Occipital lobe (tissue), 1 donor: ENCODE measurements at regions not wholly inside any gene's neighbourhood (a gene's known extent, or its start where the extent isn't known, plus 50 kb on each side); places are given as distances from the start of the nearest gene placed in this dataset.
"Not testable (repeated sequence)": the region's sequence is repeated elsewhere in the genome, so short reads cannot be mapped to it uniquely, and the experiment has no call there.

Experiments
- DNase-seq: peaks from one replicate; lab custom pipeline; 2025; lab: John Stamatoyannopoulos, UW

GRCh38 chr6:144909753-144910285 is 624.7 kb downstream of the UTRN start:
- DNase-seq, result no peak

GRCh38 chr6:144911322-144911721 is 626.2 kb downstream of the UTRN start:
- DNase-seq, result no peak

- DNase-seq, result no peak
These were observed 627.3 kb downstream of the UTRN start for GRCh38 chr6:144912474-144912873.

GRCh38 chr6:144918073-144918472 is 632.9 kb downstream of the UTRN start:
- DNase-seq, result no peak

GRCh38 chr6:144919560-144919959 is 634.4 kb downstream of the UTRN start:
- no peak for DNase-seq

GRCh38 chr6:144920391-144920961 is 635.3 kb downstream of the UTRN start:
- DNase-seq, result no peak

GRCh38 chr6:144921206-144921975 is 636.3 kb downstream of the UTRN start:
- DNase-seq, result no peak

GRCh38 chr6:144922120-144922722 is 637.1 kb downstream of the UTRN start:
- peak; percentile 22 for DNase-seq

- not testable (repeated sequence) for DNase-seq
These were observed 637.8 kb downstream of the UTRN start for GRCh38 chr6:144922771-144923490.

GRCh38 chr6:144923491-144923787 is 638.3 kb downstream of the UTRN start:
- not testable (repeated sequence) for DNase-seq

- DNase-seq, result no peak
These were observed 643.7 kb downstream of the UTRN start for GRCh38 chr6:144928847-144929246.

- DNase-seq, result no peak
These were observed 644.1 kb downstream of the UTRN start for GRCh38 chr6:144929262-144929661.

- no peak for DNase-seq
These were observed 646.3 kb downstream of the UTRN start for GRCh38 chr6:144931172-144932035.

- DNase-seq, result no peak
These were observed 647.5 kb downstream of the UTRN start for GRCh38 chr6:144932621-144933020.

- no peak for DNase-seq
These were observed 650.0 kb downstream of the UTRN start for GRCh38 chr6:144935181-144935580.

- no peak for DNase-seq
These were observed 650.5 kb downstream of the UTRN start for GRCh38 chr6:144935661-144936060.

GRCh38 chr6:144936764-144937163 is 651.6 kb downstream of the UTRN start:
- DNase-seq, result no peak

- DNase-seq, result no peak
These were observed 654.8 kb downstream of the UTRN start for GRCh38 chr6:144939921-144940320.

GRCh38 chr6:144944106-144944505 is 659.0 kb downstream of the UTRN start:
- DNase-seq, result no peak

GRCh38 chr6:144947398-144947976 is 662.4 kb downstream of the UTRN start:
- DNase-seq, result no peak
